ENCODE measurements at regions not wholly inside any gene's neighbourhood (a gene's known extent, or its start where the extent isn't known, plus 50 kb on each side); places are given as distances from the start of the nearest gene placed in this dataset.
"Not testable (repeated sequence)": the region's sequence is repeated elsewhere in the genome, so short reads cannot be mapped to it uniquely, and the experiment has no call there.

- intact Hi-C loops (cut with DNase I): no loop called here
- Histone ChIP-seq H3K4me3 (no peak overlapping the region), H3K27me3 (no peaks in the 10 kb centered on the region), H3K27ac (replicated peaks in 1 of 4) (no peak overlapping the region), H3K4me1 (no peaks in the 10 kb centered on the region), H3K36me3 (no peaks in the 10 kb centered on the region), H3K9me3 (no peaks in the 10 kb centered on the region)
- TF ChIP-seq POLR2AphosphoS5 (IDR thresholded peaks at IDR 0.05) (no peak), EP300 (IDR thresholded peaks at IDR 0.05) (no peak), POLR2A (IDR thresholded peaks at IDR 0.05; ENCODE audit: low read depth) (no peak), CTCF (IDR thresholded peaks at IDR 0.05) (no peak)
- DNase-seq (ENCODE audit: extremely low spot score): no peak
Observed at GRCh38 chr2:139550873-139551272, 770.7 kb upstream of the NXPH2 start.

GRCh38 chr2:139550341-139550740 is 770.2 kb upstream of the NXPH2 start:
- no peaks in the 10 kb centered on the region for H3K27me3 ChIP-seq
- intact Hi-C loops (cut with DNase I): no loop called here
- H3K4me1 ChIP-seq: no peaks in the 10 kb centered on the region
- no peaks in the 10 kb centered on the region for H3K36me3 ChIP-seq
- H3K9me3 ChIP-seq: no peaks in the 10 kb centered on the region
- no peak overlapping the region for H3K27ac ChIP-seq (replicated peaks in 1 of 4)
- no peak overlapping the region for H3K4me3 ChIP-seq
- DNase-seq (ENCODE audit: extremely low spot score): no peak
- WGBS: 0% methylated on average over 1 of the region's 1 CpG
- TF ChIP-seq EP300 (IDR thresholded peaks at IDR 0.05) (no peak), POLR2AphosphoS5 (IDR thresholded peaks at IDR 0.05) (no peak), CTCF (IDR thresholded peaks at IDR 0.05) (no peak), POLR2A (IDR thresholded peaks at IDR 0.05; ENCODE audit: low read depth) (no peak)

GRCh38 chr2:139544186-139544851 is 764.1 kb upstream of the NXPH2 start:
- 54% methylated on average over 3 of the region's 3 CpGs for WGBS
- Histone ChIP-seq H3K27ac (replicated peaks in 1 of 4) (no peak overlapping the region), H3K27me3 (no peaks in the 10 kb centered on the region), H3K4me1 (no peaks in the 10 kb centered on the region), H3K36me3 (no peaks in the 10 kb centered on the region), H3K9me3 (no peaks in the 10 kb centered on the region), H3K4me3 (no peak overlapping the region)
- no peak for DNase-seq (ENCODE audit: extremely low spot score)
- TF ChIP-seq POLR2AphosphoS5 (IDR thresholded peaks at IDR 0.05) (no peak), CTCF (IDR thresholded peaks at IDR 0.05) (no peak), POLR2A (IDR thresholded peaks at IDR 0.05; ENCODE audit: low read depth) (no peak), EP300 (IDR thresholded peaks at IDR 0.05) (no peak)
- intact Hi-C loops (cut with DNase I): no loop called here

GRCh38 chr2:139538332-139539020 is 758.3 kb upstream of the NXPH2 start:
- H3K36me3 ChIP-seq; DNase-seq (ENCODE audit: extremely low spot score); H3K27me3 ChIP-seq; H3K4me3 ChIP-seq; H3K9me3 ChIP-seq; intact Hi-C loops (cut with DNase I); H3K27ac ChIP-seq (replicated peaks in 1 of 4); H3K4me1 ChIP-seq: not testable (repeated sequence)
- 92% methylated on average over 21 of the region's 21 CpGs for WGBS

- no peak for DNase-seq (ENCODE audit: extremely low spot score)
- Histone ChIP-seq H3K4me1 (peaks cover 0 to 2% (median 0%) of the 10 kb centered on the region in 4 donors), H3K27me3 (no peaks in the 10 kb centered on the region), H3K4me3 (no peak overlapping the region), H3K9me3 (no peaks in the 10 kb centered on the region), H3K27ac (replicated peaks in 1 of 4) (no peak overlapping the region), H3K36me3 (no peaks in the 10 kb centered on the region)
- WGBS: 28% methylated on average over 3 of the region's 3 CpGs
- TF ChIP-seq EP300 (IDR thresholded peaks at IDR 0.05) (no peak), POLR2A (IDR thresholded peaks at IDR 0.05; ENCODE audit: low read depth) (no peak), POLR2AphosphoS5 (IDR thresholded peaks at IDR 0.05) (no peak), CTCF (IDR thresholded peaks at IDR 0.05) (no peak)
- intact Hi-C loops (cut with DNase I): no loop called here
Observed at GRCh38 chr2:139529080-139529479, 748.9 kb upstream of the NXPH2 start.

Data from esophagus muscularis mucosa (tissue), 4 donors.